GM19099 (cell line): ENCODE measurements at regions not wholly inside any gene's neighbourhood (a gene's known extent, or its start where the extent isn't known, plus 50 kb on each side); places are given as distances from the start of the nearest gene placed in this dataset.

Source experiments
- POLR2A ChIP-seq: IDR thresholded peaks from 3 replicates; pipeline ENCODE4 v1.6.1; 2011; ENCODE audit warnings: low read depth; ENCODE audit not compliant: insufficient read length; ENCODE audit errors: extremely low read depth

DNA sequence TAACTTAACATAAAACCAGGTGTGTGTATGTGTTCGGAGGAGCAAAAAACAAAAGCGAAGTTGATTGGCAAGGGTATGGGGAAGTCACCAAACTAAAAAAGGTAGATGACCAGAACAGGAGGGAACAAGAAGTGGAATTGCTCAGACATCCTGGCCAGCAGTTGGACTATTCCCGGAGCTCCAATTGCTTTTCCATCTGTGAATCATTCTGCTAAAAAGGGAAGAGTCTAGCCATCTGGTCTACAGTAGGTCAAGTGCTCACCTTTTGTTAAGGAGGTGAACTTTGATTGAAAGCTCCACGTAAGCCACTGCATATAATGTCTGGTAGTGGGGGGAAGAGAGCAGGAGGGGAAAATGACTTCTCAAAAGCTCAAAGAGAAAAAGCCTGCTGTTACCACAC is 50.0 kb upstream of the BET1 start:
- no peak for TF ChIP-seq POLR2A

DNA sequence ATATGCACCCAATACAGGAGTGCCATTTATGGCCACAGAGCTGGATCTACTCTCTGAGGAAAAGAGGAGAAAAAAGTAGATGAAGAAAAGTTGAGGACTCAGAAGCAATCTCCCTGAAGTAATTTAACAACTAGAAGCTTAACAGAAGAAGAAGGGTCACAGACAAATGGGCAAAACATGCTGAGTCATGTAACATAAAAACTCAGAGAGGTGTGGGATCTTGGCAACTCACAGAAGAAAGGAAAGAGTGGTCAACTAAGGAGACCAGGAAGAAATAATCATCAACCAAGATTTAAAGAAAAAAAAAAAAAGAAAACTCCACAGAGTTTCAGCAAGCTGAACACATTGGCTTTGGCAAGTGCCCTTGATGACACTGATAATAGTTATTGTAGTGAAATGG is 51.8 kb upstream of the BET1 start:
- TF ChIP-seq POLR2A = no peak

- TF ChIP-seq POLR2A = no peak
These were observed 52.6 kb upstream of the BET1 start for GRCh38 chr7:94056796-94057207.

- TF ChIP-seq POLR2A = no peak
These were observed 53.8 kb upstream of the BET1 start for GRCh38 chr7:94057955-94058354.

DNA sequence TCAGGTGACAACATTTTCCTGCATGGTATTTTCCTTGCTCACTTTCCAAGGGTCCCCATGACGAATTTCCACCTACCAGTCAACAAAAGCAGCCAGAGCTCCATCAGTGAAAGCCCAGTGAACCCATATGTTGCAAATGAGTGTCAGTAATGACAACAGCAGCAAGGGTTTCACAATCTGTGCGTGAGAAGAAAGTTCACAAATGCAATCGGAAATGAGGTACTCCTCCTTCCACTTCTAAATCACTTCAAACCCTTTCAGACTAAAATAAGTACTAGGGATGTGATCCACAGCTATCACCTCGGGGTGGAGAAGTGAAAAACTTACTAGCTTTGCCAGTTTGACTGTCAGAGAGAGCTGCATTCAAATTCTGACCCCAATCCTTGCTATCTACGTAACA is 55.6 kb upstream of the BET1 start:
- TF ChIP-seq POLR2A = no peak

- TF ChIP-seq POLR2A = no peak
These were observed 56.6 kb upstream of the BET1 start for GRCh38 chr7:94060752-94061151.

DNA sequence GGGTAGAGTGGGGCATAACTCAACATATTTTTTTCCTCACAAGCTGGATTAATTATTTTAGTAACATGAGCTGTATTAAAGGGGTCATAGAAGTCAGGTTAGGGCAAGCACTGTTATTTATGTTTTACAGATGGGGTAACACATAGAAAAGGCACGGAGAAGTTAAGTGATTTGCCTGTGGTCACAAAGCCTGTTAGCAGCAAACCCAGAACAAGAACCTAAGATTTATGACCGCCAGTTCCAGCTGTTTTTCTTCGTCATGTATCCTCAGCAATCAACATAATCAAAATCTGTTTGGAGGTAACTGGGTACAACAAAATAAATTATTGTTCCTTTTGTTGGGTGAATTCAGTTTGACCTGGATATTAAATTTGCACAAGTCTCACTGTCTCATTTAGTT is 57.2 kb upstream of the BET1 start:
- no peak for TF ChIP-seq POLR2A

DNA sequence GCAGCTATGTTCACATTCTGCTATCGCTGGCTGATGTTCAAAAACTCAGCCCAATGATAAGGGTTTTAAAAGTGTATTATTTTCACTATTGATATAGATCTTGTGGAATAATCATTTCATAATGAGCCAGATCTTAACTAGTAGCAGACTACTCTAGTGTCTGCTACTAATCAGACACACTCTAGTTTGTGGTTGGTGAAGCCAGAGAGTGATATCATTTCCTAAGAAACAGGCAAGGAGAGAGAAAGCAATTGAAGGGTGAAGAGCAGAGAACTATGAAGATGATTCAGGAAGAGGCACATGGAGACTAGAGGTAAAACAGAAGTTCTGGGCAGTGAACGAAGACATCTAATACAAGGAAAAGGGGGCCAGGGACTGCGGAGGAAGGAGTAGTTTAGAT is 58.2 kb upstream of the BET1 start:
- TF ChIP-seq POLR2A = no peak

GRCh38 chr7:94064541-94065191 is 60.5 kb upstream of the BET1 start:
- TF ChIP-seq POLR2A = no peak

- no peak for TF ChIP-seq POLR2A
These were observed 62.9 kb upstream of the BET1 start for GRCh38 chr7:94067047-94067446.

DNA sequence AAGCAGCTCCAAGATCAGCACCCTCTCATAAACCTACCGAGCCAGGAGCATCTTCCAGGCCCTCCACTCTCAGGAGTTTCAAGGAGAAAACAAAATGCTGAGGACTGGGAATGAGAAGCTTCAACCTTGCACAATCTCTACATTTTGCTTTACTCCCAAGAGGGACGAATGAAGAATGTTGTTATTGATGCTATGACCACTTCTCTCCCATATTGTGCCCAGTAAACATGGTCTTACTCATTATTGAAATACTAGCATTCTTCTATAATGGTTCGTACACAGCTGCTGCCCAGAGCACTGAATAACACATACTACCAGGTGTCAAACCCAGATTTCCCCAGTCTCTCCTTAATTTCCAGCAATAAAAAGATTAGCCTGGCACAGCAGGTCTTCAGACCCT is 63.4 kb upstream of the BET1 start:
- no peak for TF ChIP-seq POLR2A

DNA sequence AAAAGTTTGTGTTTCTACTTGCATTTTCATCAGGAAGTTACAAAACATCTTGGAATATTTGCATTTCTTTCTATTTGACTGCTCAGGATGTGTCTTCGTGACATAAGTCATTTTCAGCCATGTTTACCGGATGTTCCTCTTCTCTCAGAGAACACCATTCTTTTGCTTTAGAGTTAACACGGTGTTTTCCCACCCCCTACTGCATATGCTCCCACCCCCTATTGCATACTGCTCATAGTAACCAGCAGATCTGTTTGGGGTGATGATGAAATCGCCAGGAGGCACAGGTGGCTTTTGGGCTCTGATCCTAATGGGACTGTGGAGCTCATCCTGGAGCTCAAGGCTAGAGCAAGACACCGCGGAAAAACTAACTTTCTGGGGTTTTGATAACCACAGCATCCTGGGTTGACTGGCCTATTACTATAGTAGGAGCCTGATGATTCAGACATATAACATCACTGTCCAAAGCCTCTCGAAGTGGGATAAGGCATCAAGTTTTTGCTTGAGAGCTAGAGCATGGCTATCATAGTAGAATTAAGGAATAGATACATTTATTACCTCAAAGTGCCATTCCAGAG is 65.1 kb upstream of the BET1 start:
- no peak for TF ChIP-seq POLR2A

DNA sequence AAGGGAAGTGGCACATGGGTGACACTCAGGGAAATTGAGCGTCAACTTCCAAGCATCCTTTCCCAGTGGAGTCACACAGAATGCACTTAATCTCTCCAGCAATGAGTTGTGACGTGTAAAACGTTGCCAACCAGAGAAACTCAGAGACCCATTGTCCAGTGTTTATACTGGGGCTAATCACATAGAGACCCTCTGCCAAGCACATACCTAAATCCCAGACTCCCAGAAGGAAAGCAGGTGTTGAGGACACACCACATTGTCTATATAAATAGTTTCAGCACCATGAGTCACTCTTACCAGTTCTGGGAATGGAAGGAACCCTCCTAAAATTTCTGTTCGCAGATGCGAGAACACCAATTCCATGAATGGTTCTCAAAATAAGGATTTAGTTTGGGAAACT is 76.4 kb upstream of the BET1 start:
- no peak for TF ChIP-seq POLR2A

GRCh38 chr7:94082126-94082525 is 78.0 kb upstream of the BET1 start:
- TF ChIP-seq POLR2A = no peak

DNA sequence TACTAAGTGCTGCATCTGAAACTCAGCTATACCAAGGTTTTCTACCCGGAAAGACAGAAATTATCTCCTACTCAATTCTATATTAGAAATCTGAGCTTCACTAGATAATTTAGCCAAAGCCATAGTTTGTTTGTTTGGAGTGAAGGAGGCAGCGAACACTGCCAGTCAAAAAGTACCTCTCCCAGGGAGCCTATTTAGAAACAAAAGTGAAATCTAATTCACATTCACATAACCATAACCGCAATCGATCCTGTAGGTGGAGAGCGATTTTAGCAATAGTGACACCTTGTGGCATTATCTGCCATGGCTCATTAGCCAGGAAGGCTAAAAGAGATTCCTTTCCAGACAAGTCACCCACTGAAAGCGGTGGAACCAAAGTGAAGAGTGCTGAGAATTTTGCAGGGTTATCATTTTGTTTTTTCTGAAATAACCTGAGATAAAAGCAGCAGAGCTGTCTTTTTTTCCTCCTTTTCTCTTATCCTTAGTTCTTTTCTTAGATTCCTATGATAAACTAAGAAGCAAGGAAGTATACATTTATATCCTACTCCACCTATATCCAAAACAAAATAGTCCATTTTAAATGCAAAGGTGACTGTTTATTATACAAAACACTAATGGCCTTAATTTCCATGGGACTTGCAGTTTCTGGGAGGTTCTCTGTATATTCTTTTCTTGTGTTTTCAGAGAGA is 83.7 kb upstream of the BET1 start:
- TF ChIP-seq POLR2A = no peak

DNA sequence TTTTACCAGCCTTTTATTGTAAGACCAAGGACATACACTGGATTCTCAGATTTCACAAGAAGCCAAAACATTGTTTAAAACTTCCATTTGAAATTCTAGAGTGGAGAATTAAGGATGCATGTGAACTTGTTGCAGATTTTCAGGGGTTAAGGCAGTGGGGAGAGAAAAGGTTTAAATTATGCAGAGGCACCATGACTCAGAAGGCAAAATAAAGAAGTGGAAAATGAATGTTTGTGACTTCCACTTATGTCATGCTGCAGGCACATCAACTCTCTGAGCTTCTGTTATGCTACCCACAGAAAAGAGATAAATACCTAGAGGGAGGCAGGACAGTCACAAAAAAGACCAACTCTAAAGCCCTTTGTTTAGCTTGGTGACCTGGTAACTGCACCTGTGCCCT is 84.4 kb upstream of the BET1 start:
- no peak for TF ChIP-seq POLR2A

DNA sequence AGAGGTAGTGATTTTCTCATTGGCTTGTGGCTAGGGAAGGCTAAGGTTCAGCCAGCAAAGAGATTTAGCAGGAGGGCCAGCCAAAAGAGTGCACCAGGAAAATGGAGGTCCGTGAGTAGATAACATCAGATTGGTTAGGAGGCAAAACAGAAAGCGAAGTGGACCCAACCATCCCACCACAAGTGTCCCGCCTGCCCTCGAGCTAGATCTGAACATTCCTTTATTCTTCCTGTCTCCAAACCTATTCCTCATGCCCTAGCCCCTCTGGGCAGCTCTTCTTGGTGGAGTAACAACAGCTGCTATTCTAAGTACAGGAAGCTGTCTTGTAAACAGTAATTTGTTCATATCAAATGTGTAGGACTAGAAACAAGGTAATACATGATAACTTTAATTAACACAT is 85.7 kb upstream of the BET1 start:
- TF ChIP-seq POLR2A = no peak

DNA sequence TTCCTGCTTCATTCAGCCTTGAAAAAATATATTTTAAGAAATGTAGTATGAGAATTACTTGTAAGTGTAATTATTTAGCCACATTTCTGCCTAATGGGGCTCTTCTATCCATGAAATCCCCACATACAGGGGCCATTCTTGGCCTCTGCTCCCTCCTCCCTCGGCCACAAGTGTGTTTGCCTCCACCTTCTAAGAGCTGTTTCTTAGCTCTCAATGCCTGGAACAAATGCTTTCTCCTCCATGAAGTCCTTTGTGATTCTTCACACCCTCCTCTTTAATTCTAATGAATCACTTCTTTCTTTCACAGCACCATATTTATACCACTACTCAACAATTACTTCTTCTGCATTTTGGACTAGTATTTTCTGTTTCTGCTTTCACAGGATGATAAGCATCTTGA is 88.8 kb upstream of the BET1 start:
- TF ChIP-seq POLR2A = no peak

DNA sequence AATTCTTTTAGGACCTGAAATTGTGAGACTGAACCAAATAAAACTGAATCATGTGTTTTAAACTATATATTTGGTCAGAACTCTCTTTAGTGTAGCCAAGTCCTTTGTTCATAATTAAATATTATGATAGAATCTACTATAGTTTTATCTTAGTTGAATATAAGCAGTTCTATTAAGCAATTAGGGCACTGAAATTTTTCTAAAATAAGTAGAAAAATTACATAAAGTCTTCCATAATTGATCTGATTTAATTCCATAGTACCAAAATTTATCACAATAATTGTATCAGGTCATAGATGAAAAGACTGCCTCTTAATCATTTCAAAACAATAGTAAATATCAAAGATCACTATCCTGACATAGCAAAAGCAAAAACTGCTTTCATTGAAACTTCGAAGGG is 90.1 kb upstream of the BET1 start:
- TF ChIP-seq POLR2A = no peak
